Nucleus accumbens (tissue), 56 donors: ENCODE measurements at regions not wholly inside any gene's neighbourhood (a gene's known extent, or its start where the extent isn't known, plus 50 kb on each side); places are given as distances from the start of the nearest gene placed in this dataset.
A peak's percentile ranks its signal among the peaks of the same experiment; 100 is the strongest.
"Not testable (repeated sequence)": the region's sequence is repeated elsewhere in the genome, so short reads cannot be mapped to it uniquely, and the experiment has no call there.

Source experiments
- DNase-seq, 56 donors: peaks; one replicate each; lab custom pipeline; 2025; lab: John Stamatoyannopoulos, UW

GRCh38 chr20:51167911-51168310 is 145.0 kb upstream of the KCNG1 start:
- not testable (repeated sequence) for DNase-seq

DNA sequence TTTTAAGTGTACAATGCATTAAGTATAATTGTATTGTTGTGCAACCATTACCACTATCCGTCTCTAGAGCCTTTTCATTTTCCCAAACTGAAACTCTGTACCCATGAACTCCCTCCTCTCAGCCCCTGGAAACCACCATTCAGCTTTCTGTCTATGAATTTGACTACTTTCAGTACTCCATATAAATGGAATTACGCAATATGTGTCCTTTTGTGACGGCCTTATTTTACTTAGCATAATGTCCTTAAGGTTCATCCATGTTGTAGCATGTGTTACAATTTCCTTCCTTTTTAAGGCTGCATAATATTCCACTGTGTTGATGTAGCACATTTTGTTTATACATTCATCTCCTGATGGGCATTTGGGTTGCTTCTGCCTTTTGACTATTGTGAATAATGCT is 143.6 kb upstream of the KCNG1 start:
- DNase-seq: no peak

- DNase-seq: no peak
Measured at GRCh38 chr20:51165131-51165530, 142.2 kb upstream of the KCNG1 start.

GRCh38 chr20:51164731-51165130 is 141.8 kb upstream of the KCNG1 start:
- no peak for DNase-seq

- no peak for DNase-seq
Measured at GRCh38 chr20:51163996-51164600, 141.2 kb upstream of the KCNG1 start.

- DNase-seq: no peak
Measured at GRCh38 chr20:51162015-51162414, 139.1 kb upstream of the KCNG1 start.

DNA sequence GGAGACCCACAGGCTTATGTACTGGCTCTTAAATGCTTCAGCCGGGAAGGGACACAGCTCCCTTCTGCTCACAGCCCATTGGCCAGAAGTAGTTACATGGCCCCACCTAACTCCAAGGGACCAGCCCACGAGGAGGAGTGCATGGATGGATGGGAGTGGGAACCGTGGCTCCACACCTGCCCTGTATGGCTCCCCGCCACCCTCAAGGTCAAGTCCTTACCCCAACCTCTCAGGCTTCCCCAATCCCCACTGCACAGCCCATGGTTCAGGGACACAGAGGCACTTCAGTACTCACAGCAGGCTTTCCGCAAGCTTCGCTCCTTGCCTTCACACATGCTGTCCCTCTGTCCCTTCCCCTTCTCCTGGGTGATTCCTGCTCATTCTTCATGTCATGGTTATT is 137.9 kb upstream of the KCNG1 start:
- no peak for DNase-seq

DNA sequence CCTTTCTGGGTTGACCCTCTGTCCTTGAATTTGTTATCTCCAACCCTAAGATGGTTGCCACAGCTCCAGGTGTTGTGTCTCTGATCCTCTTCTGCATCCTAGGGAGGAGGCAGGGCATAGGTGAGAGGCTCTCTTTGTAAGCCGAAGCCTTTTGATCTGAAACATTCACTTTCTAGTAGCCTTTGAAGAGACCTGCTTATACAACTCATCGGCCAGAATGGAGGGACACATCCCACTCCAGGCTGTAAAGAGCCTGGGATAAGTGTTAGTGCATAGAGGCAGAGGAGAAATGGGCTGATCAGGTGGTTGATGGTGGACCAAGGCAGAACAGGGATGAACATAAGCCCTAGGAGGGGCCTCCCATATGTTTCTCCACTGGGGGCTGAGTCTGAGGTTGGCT is 137.1 kb upstream of the KCNG1 start:
- no peak for DNase-seq

DNA sequence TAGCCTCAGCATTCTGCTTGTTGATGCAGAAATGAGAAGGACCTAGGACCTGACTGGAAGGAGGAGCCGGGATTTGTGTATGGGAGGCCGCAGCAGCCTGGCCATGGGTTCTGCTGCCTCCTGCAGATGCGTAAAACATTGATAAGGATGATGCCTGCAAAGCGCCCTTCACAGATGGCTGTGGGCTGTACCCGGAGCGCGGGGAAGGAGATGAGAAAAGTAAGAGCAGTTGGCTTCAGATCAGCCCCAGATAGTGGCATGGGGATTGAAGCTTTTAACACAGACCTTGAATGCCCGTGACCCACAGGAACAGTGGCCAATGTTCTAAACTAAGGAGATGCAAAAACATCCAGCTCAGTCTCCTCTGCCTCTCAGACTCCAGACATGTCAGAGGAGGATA is 136.4 kb upstream of the KCNG1 start:
- no peak for DNase-seq

GRCh38 chr20:51158226-51158625 is 135.3 kb upstream of the KCNG1 start:
- no peak for DNase-seq

DNA sequence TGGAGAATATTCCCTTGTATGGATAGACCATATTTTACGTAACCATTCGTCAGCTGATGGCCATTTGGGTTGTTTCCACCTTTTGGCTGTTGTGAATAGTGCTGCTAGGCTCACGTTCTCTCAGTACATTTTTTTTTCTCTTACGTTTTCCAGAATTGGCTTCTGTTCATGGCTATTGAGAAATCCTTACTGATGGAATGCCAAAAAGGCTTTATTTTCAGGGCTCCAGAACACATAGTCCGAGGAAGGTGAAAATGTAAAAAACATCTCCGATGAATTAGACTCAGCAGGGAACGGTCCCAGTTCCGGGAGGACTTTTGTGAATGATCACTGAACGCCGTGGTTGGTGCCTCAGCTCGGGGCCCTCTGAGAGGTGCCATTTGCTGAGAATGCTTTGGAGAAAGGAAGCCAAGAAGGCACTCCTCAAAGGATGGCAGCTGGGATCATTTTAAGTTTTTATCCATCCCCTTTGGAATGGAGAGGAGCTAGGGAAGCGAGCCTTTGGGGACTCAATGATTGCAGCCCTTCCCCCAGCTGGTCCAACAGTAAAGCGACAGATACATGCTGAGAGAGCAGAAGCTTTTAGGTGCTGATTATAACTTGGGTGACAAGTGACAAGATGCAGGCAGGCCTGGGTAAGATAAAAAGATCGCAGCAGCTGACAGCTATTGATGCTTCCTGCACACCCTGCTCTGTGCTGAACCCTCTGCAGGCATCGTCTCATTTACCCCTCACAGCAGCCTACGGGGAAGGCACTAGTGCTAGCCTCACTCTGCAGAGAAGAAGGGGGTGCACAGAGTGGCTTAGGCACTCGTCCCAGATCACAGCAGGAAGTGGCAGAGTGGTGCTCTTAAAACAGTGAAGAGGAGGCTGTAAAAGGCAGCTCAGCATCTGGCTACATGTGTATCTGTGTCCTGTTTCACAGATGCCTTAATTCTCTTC is 133.4 kb upstream of the KCNG1 start:
- peak in 26 of 56 donors; percentile 3 to 61 (median 20) for DNase-seq

DNA sequence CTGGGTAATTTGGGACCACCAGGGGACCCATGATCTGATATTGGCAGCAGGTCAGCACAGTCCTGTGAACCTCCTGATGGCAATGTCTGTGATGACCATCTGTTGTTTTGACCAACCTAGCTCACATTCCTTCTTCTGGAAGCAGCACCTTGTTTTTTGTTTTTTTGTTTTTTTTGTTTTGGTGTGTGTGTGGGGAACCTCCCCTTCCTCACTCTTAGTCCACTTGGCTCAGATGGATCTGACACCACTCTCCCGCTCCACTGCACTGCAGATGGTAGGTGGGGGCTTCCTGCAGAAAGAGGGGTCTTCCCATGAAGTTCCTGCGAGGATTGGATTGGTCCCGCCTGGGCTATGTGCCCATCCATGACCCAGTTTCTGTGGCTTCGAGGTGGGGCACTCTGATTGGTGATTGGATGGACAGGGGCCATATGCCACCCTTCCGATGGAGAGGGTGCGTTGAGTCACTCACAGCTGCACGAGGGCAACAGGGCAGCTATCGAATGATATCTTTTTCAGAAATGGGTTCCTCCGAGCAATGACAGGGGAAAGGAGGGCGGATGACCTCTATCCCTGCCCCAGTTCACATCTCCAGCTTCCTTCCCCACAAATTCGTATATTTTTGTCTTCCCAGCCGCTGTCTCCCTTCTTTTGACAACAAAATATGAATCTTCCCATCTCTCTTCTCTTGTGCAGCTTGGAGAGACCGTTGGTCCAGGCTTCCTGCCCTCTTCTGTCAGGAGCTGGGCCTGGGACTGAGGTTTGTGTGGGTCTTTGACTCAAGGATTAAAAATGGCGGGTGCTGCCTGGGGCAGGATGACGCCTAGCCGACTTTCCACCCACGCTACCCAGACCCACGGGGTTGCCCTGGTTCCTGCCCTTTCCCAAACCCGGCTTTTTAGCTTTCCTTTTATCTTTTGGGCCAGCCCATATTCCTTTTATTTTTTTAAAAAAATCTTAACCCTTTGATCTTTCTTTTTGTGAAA is 132.1 kb upstream of the KCNG1 start:
- DNase-seq: no peak

- no peak for DNase-seq
Measured at GRCh38 chr20:51153867-51154707, 131.2 kb upstream of the KCNG1 start.

DNA sequence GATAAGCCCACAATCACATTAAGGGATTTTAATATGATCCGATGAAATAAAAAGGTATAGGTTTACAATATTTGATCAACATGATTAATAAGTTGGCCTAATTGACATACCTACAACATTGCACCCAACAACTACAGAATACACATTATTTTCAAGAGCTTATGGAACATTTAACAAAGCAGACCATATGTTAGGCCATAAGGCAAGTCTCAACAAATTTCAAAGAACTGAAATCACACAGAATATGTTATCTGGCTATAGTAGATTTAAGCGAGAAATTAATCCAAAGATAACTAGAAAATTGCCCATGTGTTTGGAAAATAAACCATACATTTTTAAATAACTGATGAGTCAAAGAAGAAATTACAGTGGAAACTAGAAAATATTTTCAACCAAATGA is 126.0 kb upstream of the KCNG1 start:
- DNase-seq: no peak

GRCh38 chr20:51144476-51144875 is 121.6 kb upstream of the KCNG1 start:
- DNase-seq: no peak

- no peak for DNase-seq
Measured at GRCh38 chr20:51143652-51144051, 120.7 kb upstream of the KCNG1 start.

DNA sequence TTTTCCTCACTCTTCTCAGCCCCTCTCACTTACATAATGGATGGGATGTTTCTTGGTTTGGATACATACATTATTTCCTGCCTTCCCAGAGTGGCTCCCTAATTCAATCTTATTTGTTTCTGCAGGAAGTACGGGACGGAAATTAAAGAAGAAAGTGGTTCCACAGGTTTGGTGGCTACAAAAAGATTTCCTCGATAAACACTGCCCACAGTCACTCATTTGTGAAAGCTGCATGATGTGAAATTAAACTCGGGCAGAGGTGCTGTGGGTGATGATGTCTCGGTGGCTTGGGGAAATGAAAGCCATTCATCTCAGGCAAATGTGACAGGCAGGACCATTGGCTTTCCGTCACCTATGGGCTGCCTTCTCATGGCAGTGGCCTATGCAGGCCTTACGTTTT is 119.5 kb upstream of the KCNG1 start:
- no peak for DNase-seq

- DNase-seq: no peak
Measured at GRCh38 chr20:51140671-51141070, 117.8 kb upstream of the KCNG1 start.

GRCh38 chr20:51139891-51140290 is 117.0 kb upstream of the KCNG1 start:
- DNase-seq: no peak

DNA sequence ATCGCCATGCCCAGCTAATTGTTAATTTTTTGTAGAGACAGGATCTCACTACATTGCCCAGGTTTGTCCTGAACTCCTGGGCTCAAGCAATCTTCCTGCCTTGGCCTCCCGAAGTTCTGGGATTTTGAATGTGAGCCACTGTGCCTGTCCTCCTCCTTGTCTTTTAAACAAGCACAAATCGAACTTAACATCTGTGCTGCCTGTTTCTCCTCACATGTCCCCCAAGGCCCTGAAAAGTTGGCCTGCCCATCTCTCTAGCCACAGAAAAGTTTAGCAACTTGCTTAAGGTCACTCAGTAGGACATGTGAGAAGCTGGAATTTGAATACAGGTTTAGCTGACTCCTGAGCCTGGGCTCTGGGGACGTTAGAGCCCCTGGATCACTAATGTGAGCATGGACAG is 115.7 kb upstream of the KCNG1 start:
- DNase-seq: no peak
